Amygdala (tissue), 56 donors: ENCODE measurements at regions not wholly inside any gene's neighbourhood (a gene's known extent, or its start where the extent isn't known, plus 50 kb on each side); places are given as distances from the start of the nearest gene placed in this dataset.

Experiments
- DNase-seq, 56 donors: peaks; one replicate each; lab custom pipeline; 2025; lab: John Stamatoyannopoulos, UW

- no peak for DNase-seq
Measured at GRCh38 chr4:8796096-8796495, 75.5 kb downstream of the HMX1 start.

- no peak for DNase-seq
Measured at GRCh38 chr4:8795140-8795539, 76.5 kb downstream of the HMX1 start.

GRCh38 chr4:8794491-8794890, 77.1 kb downstream of the HMX1 start:
- no peak for DNase-seq

GRCh38 chr4:8793571-8794160, 78.0 kb downstream of the HMX1 start:
- no peak for DNase-seq

- DNase-seq, result no peak
Measured at GRCh38 chr4:8792491-8792890, 79.1 kb downstream of the HMX1 start.

GRCh38 chr4:8791609-8792008, 80.0 kb downstream of the HMX1 start:
- DNase-seq, result no peak

GRCh38 chr4:8790749-8791148, 80.9 kb downstream of the HMX1 start:
- no peak for DNase-seq

- DNase-seq, result no peak
Measured at GRCh38 chr4:8788174-8788573, 83.5 kb downstream of the HMX1 start.

GRCh38 chr4:8786166-8786565, 85.5 kb downstream of the HMX1 start:
- no peak for DNase-seq

- DNase-seq, result no peak
Measured at GRCh38 chr4:8785656-8786142, 85.9 kb downstream of the HMX1 start.

GRCh38 chr4:8783736-8784135, 87.9 kb downstream of the HMX1 start:
- no peak for DNase-seq

- no peak for DNase-seq
Measured at GRCh38 chr4:8782135-8782534, 89.5 kb downstream of the HMX1 start.

- no peak for DNase-seq
Measured at GRCh38 chr4:8781641-8782040, 90.0 kb downstream of the HMX1 start.

GRCh38 chr4:8780596-8781368, 90.9 kb downstream of the HMX1 start:
- DNase-seq, result no peak

- DNase-seq, result no peak
Measured at GRCh38 chr4:8780086-8780485, 91.6 kb downstream of the HMX1 start.

GRCh38 chr4:8779490-8779932, 92.1 kb downstream of the HMX1 start:
- DNase-seq, result no peak

- DNase-seq, result peak in 1 of 56 donors; percentile 13
Measured at GRCh38 chr4:8778760-8779159, 92.9 kb downstream of the HMX1 start.

GRCh38 chr4:8778291-8778690, 93.3 kb downstream of the HMX1 start:
- DNase-seq, result no peak

GRCh38 chr4:8777320-8778196, 94.1 kb downstream of the HMX1 start:
- peak in 1 of 56 donors; percentile 13 for DNase-seq

- no peak for DNase-seq
Measured at GRCh38 chr4:8776366-8776765, 95.3 kb downstream of the HMX1 start.

- no peak for DNase-seq
Measured at GRCh38 chr4:8775751-8776355, 95.8 kb downstream of the HMX1 start.
